GM12892 (cell line): ENCODE measurements at regions not wholly inside any gene's neighbourhood (a gene's known extent, or its start where the extent isn't known, plus 50 kb on each side); places are given as distances from the start of the nearest gene placed in this dataset.

Experiments
- POLR2A ChIP-seq: IDR thresholded peaks from 2 replicates; pipeline ENCODE4 v1.6.1; 2011; ENCODE audit warnings: low read depth, low read length, control low read depth
- TAF1 ChIP-seq: IDR thresholded peaks from 2 replicates; pipeline ENCODE4 v1.6.1; 2011; ENCODE audit warnings: low read depth, mild to moderate bottlenecking, control low read depth, low read length, borderline replicate concordance

- TF ChIP-seq POLR2A (no peak), TAF1 (no peak)
These were observed 81.3 kb upstream of the ARHGAP20 start for GRCh38 chr11:110793556-110793955.
